Endometrium (tissue), 2 donors: ENCODE measurements at regions not wholly inside any gene's neighbourhood (a gene's known extent, or its start where the extent isn't known, plus 50 kb on each side); places are given as distances from the start of the nearest gene placed in this dataset.

ENCODE experiments used
- FAIRE-seq: peaks from 2 replicates; lab custom pipeline; 2012; peaks lifted over from hg19 to GRCh38; lab: Jason Lieb, UNC
- donor health status: control.
- donor health status: control.

DNA sequence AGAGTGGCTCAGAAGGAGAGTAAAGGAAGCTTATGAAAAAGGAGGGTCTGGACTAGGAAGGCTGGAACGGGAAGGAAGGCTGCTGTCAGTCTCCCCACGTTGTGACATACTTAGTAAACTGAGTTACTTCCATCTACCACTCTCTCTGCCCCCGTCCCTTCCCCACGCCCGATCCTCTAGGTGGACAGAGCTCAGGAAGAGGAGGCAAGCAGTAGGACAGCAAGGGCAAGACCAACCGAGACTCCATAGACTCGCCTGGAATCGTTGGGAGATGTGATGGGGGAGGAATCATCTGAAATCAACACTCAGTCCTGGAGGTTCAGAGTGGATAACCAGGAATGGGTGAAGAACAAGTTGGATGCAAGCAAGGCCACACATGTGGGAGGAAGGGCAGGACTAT lies 240.7 kb downstream of the BUD13 start:
- FAIRE-seq = no peak

DNA sequence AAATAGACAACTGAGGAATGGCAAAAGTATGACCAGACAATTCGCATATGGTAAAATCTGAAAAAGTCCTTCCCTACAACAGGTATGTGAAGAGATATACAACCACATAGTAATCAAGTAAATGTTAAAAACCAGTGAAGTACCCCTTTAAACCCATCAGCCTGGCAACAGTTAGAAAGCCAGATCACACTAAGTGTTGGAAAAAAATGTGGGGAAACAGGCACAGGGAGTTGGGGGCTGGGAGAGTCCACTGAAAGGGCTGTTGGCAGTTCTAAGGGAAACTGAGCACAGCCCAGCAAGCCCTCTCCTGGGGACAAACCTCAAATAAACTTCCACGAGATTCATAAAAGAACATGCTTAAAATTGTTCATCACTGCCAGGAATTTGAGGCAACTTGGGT lies 242.1 kb downstream of the BUD13 start:
- no peak for FAIRE-seq

GRCh38 chr11:116529271-116529670 lies 243.5 kb downstream of the BUD13 start:
- FAIRE-seq = no peak

DNA sequence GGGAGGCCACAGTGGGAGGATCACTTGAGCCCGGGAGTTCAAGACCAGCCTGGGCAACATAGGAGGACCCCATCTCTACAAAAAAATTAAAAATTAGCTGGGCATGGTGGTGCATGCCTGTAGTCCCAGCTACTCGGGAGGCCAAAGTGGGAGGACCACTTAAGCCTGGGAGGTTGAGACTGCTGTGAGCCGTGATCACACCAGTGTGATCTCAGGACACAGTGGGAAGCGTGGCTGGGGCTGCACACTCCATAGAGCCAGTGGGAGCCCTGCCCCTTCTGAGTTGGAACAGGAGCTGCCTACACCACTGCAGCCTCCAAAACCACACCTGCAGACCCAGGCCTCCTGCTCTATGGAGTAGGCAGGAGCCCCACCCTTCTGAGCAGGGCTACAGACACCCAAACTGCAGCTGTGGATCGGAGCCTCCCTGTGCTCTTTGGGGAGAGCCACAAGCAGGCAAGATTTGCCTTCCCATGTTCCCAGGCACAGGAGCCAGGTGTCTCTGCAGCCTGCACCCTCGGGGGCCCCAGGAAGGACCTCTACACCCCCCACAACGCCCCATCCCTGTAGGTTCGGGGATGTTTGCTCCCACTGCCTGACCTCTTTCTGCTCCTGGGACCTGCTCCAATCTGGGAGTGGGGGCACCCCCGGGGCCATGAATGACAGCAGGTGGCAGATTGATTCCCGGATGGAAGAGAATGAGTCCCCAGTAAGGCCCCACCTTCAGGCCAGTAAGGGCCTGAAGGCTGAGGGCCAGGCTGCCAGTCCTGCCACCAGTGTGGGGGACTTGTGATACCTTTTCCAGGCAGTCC lies 245.4 kb downstream of the BUD13 start:
- no peak for FAIRE-seq

DNA sequence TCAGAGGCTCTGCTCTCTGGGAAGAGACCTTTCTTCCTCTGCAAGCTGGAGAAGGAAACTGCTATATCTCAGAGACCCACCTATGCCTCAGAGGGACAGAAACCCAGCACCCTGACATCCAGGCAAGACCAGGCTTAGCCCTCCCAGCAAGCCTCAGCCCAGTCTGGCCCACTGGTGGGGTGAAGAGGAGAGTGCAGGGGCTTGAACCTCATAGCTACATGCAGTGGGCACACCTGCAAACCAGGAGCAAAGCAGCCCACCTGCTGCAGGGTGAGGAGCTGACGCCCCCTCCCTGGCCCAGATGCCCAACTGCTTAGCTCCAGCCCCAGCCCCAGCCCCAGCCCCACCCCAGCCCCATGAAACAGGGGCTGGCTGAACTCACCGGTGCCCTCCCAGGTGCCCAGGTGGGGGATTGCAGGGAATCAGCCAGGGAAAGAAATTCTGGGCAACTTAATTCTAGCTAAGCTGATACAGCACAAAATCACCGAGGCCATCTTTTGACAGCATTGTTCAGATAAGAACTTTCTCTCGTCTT lies 246.8 kb downstream of the BUD13 start:
- FAIRE-seq = no peak

- no peak for FAIRE-seq
These were observed 253.3 kb downstream of the BUD13 start for GRCh38 chr11:116519499-116519898.

- FAIRE-seq = no peak
These were observed 254.6 kb downstream of the BUD13 start for GRCh38 chr11:116518141-116518540.

GRCh38 chr11:116517584-116517983 lies 255.2 kb downstream of the BUD13 start:
- FAIRE-seq = no peak

DNA sequence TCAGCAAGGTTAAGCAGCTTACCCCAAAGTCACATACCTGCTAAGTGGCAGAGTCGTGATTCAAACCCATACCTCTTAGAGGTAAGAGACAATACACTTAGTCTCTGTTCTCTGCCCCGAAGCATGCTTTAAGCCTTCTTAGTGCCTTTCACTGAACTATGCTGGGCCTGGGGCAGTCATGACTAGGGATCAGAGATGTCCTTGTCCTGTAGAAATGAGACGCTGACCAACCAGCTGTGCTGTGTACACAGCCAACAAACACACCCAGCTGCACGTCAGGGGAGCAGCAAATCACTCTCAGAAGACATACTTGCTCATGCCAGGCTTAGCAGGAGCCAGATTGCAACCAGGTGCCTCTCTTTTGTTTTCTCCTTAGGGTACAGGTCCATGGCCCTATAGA lies 255.7 kb downstream of the BUD13 start:
- FAIRE-seq = no peak

GRCh38 chr11:116515664-116516184 lies 257.1 kb downstream of the BUD13 start:
- FAIRE-seq = no peak

DNA sequence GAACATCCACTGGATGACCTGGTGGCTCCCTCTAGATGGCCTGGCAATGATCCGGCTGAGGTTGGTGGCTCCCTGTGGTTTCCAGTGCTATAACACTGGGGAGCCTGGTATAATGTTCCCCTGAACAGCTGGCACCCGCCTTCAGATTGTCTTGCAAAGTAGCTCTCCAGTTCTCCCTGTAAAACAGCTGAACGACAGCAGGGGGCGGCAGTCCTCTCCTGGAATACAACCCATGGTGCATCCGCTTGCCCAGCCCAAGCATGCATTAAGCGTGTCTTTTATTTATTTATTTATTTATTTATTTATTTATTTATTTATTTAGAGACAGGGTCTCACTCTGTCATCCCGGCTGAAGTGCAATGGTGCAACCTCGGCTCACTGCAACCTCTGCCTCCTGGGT lies 258.9 kb downstream of the BUD13 start:
- FAIRE-seq = no peak

GRCh38 chr11:116513278-116513823 lies 259.4 kb downstream of the BUD13 start:
- no peak for FAIRE-seq

- FAIRE-seq = no peak
These were observed 259.9 kb downstream of the BUD13 start for GRCh38 chr11:116512841-116513240.

DNA sequence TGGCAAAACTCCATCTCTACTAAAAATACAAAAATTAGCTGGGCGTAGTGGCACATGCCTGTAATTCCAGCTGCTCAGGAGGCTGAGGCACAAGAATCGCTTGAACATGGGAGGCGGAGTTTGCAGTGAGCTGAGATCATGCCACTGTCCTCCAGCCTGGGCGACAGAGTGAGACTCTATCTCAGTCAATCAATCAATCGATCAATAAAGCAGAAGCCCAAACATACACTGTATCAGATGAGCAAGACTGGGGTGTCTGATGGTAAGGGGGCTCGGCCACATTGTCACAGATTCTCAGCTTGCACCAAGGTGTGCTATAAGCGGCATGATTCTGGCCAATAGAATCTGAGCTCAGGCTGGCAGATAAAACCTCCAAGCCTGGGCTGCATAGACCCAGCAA lies 261.1 kb downstream of the BUD13 start:
- no peak for FAIRE-seq

GRCh38 chr11:116510886-116511650 lies 261.7 kb downstream of the BUD13 start:
- no peak for FAIRE-seq

GRCh38 chr11:116510166-116510565 lies 262.6 kb downstream of the BUD13 start:
- no peak for FAIRE-seq

DNA sequence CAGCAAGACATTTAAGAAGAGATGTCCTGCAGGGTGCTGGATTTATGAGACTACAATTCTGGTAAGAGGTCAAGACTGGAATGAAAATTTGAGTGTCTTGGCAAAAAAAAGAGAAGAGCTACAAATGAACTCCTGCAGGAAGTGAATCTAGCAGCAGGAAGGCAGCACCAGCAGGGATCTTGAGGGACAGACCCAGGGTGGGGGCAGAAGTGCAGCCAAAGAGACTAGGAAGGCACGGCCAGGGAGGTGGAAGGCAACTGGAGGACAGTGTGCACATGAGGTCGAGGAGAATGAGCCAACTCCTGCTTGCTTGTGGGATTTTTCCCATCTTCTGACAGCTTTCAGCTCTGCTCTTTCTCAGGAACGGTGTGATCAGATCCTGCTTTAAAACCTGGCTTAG lies 263.2 kb downstream of the BUD13 start:
- no peak for FAIRE-seq

GRCh38 chr11:116507849-116508695 lies 264.7 kb downstream of the BUD13 start:
- no peak for FAIRE-seq

DNA sequence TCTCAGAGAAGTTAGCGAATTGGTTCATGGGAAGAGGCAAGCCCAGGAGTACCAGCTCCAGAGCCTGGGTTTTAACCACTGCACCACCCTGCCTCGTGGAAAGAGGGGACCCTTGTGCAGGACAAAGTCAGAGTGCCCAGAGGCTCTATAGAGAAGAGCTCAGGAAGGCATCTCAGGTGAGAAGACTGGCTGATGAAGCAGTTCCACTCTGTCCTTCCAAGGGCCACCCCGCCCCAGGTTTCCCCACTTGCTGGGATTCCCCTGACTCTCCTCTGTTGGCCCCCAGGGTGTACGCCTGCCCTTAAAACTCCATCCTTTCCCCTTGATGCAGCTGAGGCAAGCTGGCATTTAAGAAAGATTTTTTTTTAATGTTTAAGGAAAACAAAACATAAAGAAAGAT lies 265.8 kb downstream of the BUD13 start:
- FAIRE-seq = no peak

GRCh38 chr11:116506263-116506825 lies 266.4 kb downstream of the BUD13 start:
- FAIRE-seq = no peak
